KMS-11 (cell line): ENCODE measurements at regions not wholly inside any gene's neighbourhood (a gene's known extent, or its start where the extent isn't known, plus 50 kb on each side); places are given as distances from the start of the nearest gene placed in this dataset.

Experiments used
- H2AFZ ChIP-seq: fragments of 200-600 bp; sonication (generic); 2 replicates; pipeline ENCODE4 v1.6.1; 2016; ENCODE audit warnings: antibody characterized with exemption, mixed run types, low read depth
- H3K27ac ChIP-seq: fragments of 200-600 bp; sonication (generic); 2 replicates; pipeline ENCODE4 v1.6.1; 2016; ENCODE audit warnings: mild to moderate bottlenecking, mixed run types
- H3K27me3 ChIP-seq: fragments of 200-600 bp; sonication (generic); 2 replicates; pipeline ENCODE4 v1.6.1; 2017; ENCODE audit warnings: mild to moderate bottlenecking, low read depth, mixed run types, moderate library complexity; ENCODE audit not compliant: insufficient read depth
- H3K36me3 ChIP-seq: fragments of 200-600 bp; sonication (generic); 2 replicates; pipeline ENCODE4 v1.6.1; 2017; ENCODE audit warnings: mild to moderate bottlenecking, mixed run types; ENCODE audit not compliant: insufficient read depth
- H3K4me1 ChIP-seq: fragments of 200-600 bp; sonication (generic); 2 replicates; pipeline ENCODE4 v1.6.1; 2016; ENCODE audit warnings: mild to moderate bottlenecking, low read depth, mixed run types; ENCODE audit not compliant: poor library complexity, severe bottlenecking
- H3K4me2 ChIP-seq: fragments of 200-600 bp; sonication (generic); 2 replicates; pipeline ENCODE4 v1.7.0; 2016; ENCODE audit warnings: mild to moderate bottlenecking, mixed run types
- H3K4me3 ChIP-seq: fragments of 200-600 bp; sonication (generic); IDR thresholded peaks from 2 replicates; pipeline ENCODE4 v1.6.1; 2017; ENCODE audit warnings: low read depth, low read length, mixed read lengths; ENCODE audit not compliant: insufficient read depth
- H3K79me2 ChIP-seq: fragments of 200-600 bp; sonication (generic); 2 replicates; pipeline ENCODE4 v1.6.1; 2016; ENCODE audit warnings: low read depth, mixed run types; ENCODE audit not compliant: insufficient read depth
- H3K9ac ChIP-seq: fragments of 200-600 bp; sonication (generic); 2 replicates; pipeline ENCODE4 v1.6.1; 2016; ENCODE audit warnings: mild to moderate bottlenecking, mixed run types
- H4K20me1 ChIP-seq: fragments of 200-600 bp; sonication (generic); 2 replicates; pipeline ENCODE4 v1.6.1; 2016; ENCODE audit warnings: mild to moderate bottlenecking, mixed run types; ENCODE audit not compliant: insufficient read depth
- CTCF ChIP-seq: fragments of 200-600 bp; sonication (generic); conservative IDR thresholded peaks from 2 replicates; pipeline ENCODE4 v1.6.1; 2017; ENCODE audit warnings: low read depth, mild to moderate bottlenecking, antibody characterized with exemption, low read length, moderate library complexity, mixed read lengths

- no peak overlapping the region for H2AFZ ChIP-seq
- no peak overlapping the region for H3K9ac ChIP-seq
- no peaks in the 10 kb centered on the region for H4K20me1 ChIP-seq
- no peak overlapping the region for H3K4me3 ChIP-seq
- H3K27me3 ChIP-seq, result no peaks in the 10 kb centered on the region
- no peaks in the 10 kb centered on the region for H3K36me3 ChIP-seq
- H3K4me1 ChIP-seq, result no peaks in the 10 kb centered on the region
- no peak overlapping the region for H3K27ac ChIP-seq
- no peak overlapping the region for H3K4me2 ChIP-seq
- TF ChIP-seq CTCF, result no peak
- no peaks in the 10 kb centered on the region for H3K79me2 ChIP-seq
Observed at GRCh38 chr16:79328402-79329165, 272.0 kb downstream of the MAF start.

GRCh38 chr16:79327836-79328235 is 272.7 kb downstream of the MAF start:
- no peak overlapping the region for H3K4me2 ChIP-seq
- no peak overlapping the region for H3K4me3 ChIP-seq
- H3K9ac ChIP-seq, result no peak overlapping the region
- no peak overlapping the region for H3K27ac ChIP-seq
- no peak overlapping the region for H2AFZ ChIP-seq
- H3K79me2 ChIP-seq, result no peaks in the 10 kb centered on the region
- no peak for TF ChIP-seq CTCF
- no peaks in the 10 kb centered on the region for H3K27me3 ChIP-seq
- no peaks in the 10 kb centered on the region for H4K20me1 ChIP-seq
- no peaks in the 10 kb centered on the region for H3K4me1 ChIP-seq
- H3K36me3 ChIP-seq, result no peaks in the 10 kb centered on the region

- no peak for TF ChIP-seq CTCF
- Histone ChIP-seq H3K27me3 (no peaks in the 10 kb centered on the region), H2AFZ (no peak overlapping the region), H3K4me1 (no peaks in the 10 kb centered on the region), H3K27ac (no peak overlapping the region), H3K4me2 (no peak overlapping the region), H3K9ac (no peak overlapping the region), H3K4me3 (no peak overlapping the region), H4K20me1 (no peaks in the 10 kb centered on the region), H3K36me3 (no peaks in the 10 kb centered on the region), H3K79me2 (no peaks in the 10 kb centered on the region)
Observed at GRCh38 chr16:79326549-79326948, 274.0 kb downstream of the MAF start.

DNA sequence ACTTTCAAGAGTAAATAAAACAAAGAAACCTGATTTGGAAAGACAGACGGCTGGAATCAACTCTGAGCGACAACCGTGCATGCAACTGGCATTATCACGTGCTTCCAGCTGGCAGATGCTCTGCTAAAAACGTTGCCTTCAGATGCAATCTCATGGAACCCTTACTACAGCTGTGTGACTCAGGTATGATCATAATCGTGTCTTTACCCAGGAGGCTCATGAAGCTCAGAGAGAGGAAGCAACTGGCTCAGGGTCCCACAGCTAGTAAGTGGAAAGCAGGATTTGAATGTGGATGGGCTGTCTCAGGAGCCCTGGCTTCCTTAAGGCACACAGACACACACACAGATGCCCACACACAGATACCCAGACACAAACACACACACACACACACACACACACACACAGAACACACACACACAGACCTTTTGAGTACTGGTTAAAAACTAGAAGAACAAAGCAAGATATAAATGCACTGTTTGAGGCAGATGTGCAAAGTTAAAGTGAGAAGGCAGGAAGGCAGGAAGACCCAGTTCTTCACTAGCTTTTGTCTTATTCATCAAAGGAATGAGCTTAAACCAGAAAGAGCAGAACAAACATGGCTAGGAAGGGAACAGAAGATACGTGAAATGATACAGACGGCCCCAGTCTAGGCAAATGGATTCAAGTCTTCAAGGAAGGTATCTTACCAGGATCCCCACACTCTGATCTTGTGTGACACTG is 275.2 kb downstream of the MAF start:
- Histone ChIP-seq H2AFZ (no peak overlapping the region), H3K4me2 (no peak overlapping the region), H4K20me1 (no peaks in the 10 kb centered on the region), H3K27ac (no peak overlapping the region), H3K36me3 (no peaks in the 10 kb centered on the region), H3K4me1 (no peaks in the 10 kb centered on the region), H3K79me2 (no peaks in the 10 kb centered on the region), H3K27me3 (no peaks in the 10 kb centered on the region), H3K9ac (no peak overlapping the region), H3K4me3 (no peak overlapping the region)
- no peak for TF ChIP-seq CTCF
